PC-3 (cell line): ENCODE measurements at regions not wholly inside any gene's neighbourhood (a gene's known extent, or its start where the extent isn't known, plus 50 kb on each side); places are given as distances from the start of the nearest gene placed in this dataset.

ENCODE experiments used
- ATAC-seq: fragments of 200-7000 bp; cut with Tn5 transposase; 2 replicates; pipeline ENCODE4 v1.9.1; 2020; ENCODE audit warnings: mild to moderate bottlenecking, moderate library complexity
- BruUV-seq: library from RNA; stranded (reverse); fragments of 400-500 nt; replicated peaks from 2 replicates; lab custom pipeline; 2021; lab: Mats Ljungman, UMichigan
- CTCF ChIA-PET: fragments of 300-600 bp; sonication (Branson Sonifier 250); formaldehyde crosslinking; loops from one replicate; lab custom pipeline; 2022; ENCODE audit warnings: antibody characterized with exemption; lab: Charles Lee
- POLR2A ChIA-PET: fragments of 300-600 bp; sonication (Branson Sonifier 250); formaldehyde crosslinking; loops from one replicate; lab custom pipeline; 2022; ENCODE audit warnings: antibody characterized with exemption; ENCODE audit not compliant: unreplicated experiment; lab: Charles Lee
- DNase-seq: peaks from one replicate; pipeline ENCODE4 v3.0.0-alpha.2; 2015
- H2AFZ ChIP-seq: fragments of 300-600 bp; sonication (generic); 2 replicates; pipeline ENCODE4 v1.6.0; 2016; ENCODE audit warnings: antibody characterized with exemption, low read length
- H3F3A ChIP-seq: fragments of 300-600 bp; sonication (generic); one replicate; pipeline ENCODE4 v1.6.0; 2017; ENCODE audit warnings: antibody characterized with exemption, low read length, control low read depth, mild to moderate bottlenecking; ENCODE audit not compliant: unreplicated experiment
- H3K27ac ChIP-seq: fragments of 300-600 bp; sonication (generic); 2 replicates; pipeline ENCODE4 v1.5.1; 2016; ENCODE audit warnings: mild to moderate bottlenecking, low read length
- H3K27me3 ChIP-seq: fragments of 300-600 bp; sonication (generic); 2 replicates; pipeline ENCODE4 v1.6.1; 2016; ENCODE audit warnings: low read length, mixed read lengths
- H3K36me3 ChIP-seq: fragments of 300-600 bp; sonication (generic); 2 replicates; pipeline ENCODE4 v1.6.1; 2016; ENCODE audit warnings: low read depth, mixed run types, low read length, mixed read lengths
- H3K4me1 ChIP-seq: fragments of 300-600 bp; sonication (generic); 2 replicates; pipeline ENCODE4 v1.5.1; 2016; ENCODE audit warnings: low read length; ENCODE audit not compliant: insufficient read depth
- H3K4me2 ChIP-seq: fragments of 300-600 bp; sonication (generic); 2 replicates; pipeline ENCODE4 v1.6.0; 2016; ENCODE audit warnings: low read length
- H3K4me3 ChIP-seq: fragments of 300-600 bp; sonication (generic); 2 replicates; pipeline ENCODE4 v1.5.1; 2016; ENCODE audit warnings: mild to moderate bottlenecking, low read length, mixed read lengths
- H3K79me2 ChIP-seq: fragments of 300-600 bp; sonication (generic); 2 replicates; pipeline ENCODE4 v1.6.1; 2017; ENCODE audit warnings: low read length, mixed read lengths
- H3K9ac ChIP-seq: fragments of 300-600 bp; sonication (generic); 2 replicates; pipeline ENCODE4 v1.6.0; 2016; ENCODE audit warnings: mild to moderate bottlenecking, low read length
- H3K9me2 ChIP-seq: fragments of 300-600 bp; sonication (generic); replicated peaks from 2 replicates; pipeline ENCODE4 v1.6.1; 2016; ENCODE audit warnings: mixed run types, low read length, mixed read lengths
- H3K9me3 ChIP-seq: fragments of 300-600 bp; sonication (generic); 2 replicates; pipeline ENCODE4 v1.6.1; 2016; ENCODE audit warnings: low read length, mixed read lengths
- H4K20me1 ChIP-seq: fragments of 300-600 bp; sonication (generic); 2 replicates; pipeline ENCODE4 v1.6.1; 2016; ENCODE audit warnings: low read length, mixed read lengths
- EZH2 ChIP-seq: fragments of 300-600 bp; sonication (generic); IDR thresholded peaks from one replicate; pipeline ENCODE4 v1.6.1; 2017; ENCODE audit warnings: antibody characterized with exemption, mild to moderate bottlenecking, low read length; ENCODE audit not compliant: unreplicated experiment
- EZH2phosphoT487 ChIP-seq: fragments of 300-600 bp; sonication (generic); IDR thresholded peaks from 2 replicates; pipeline ENCODE4 v1.6.1; 2018; ENCODE audit warnings: mild to moderate bottlenecking, antibody characterized with exemption, low read length, borderline replicate concordance
- intact Hi-C: fragments of 100-400 bp; cut with micrococcal nuclease; formaldehyde crosslinking; loops from 2 replicates; pipeline ENCODE4 v1.9.0; 2023
- TF ChIP-seq, protein P1 (sequence below): fragments of 300-600 bp; sonication (generic); conservative IDR thresholded peaks from 2 replicates; pipeline ENCODE4 v1.5.1; 2017; ENCODE audit warnings: antibody characterized with exemption, low read depth, mild to moderate bottlenecking, low read length

DNA sequence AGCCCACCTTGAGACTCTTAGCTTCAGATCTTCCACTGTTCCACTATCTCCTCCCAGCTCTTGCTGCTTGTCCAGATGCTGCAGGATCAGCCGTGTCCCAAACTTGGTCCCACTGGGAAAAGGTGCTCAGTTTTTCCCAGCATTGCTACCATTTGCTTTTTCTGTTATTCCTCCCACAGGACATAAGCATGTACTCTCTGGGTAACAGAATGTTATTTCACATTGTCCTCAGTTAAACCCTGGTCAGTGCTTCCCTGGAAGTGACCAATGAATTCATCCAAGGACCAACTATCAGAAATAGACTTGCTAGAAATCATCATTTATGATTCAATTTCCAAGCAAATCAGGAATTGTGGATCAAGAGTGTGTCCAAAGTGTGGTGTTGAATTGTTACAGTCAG is 179.2 kb upstream of the ZNF32 start:
- no peaks in the 10 kb centered on the region for H3K4me1 ChIP-seq
- ChIA-PET CTCF (no interaction called here), POLR2A (no interaction called here)
- H3K79me2 ChIP-seq = no peaks in the 10 kb centered on the region
- H3K27me3 ChIP-seq = 0 out of 2 replicates have a peak, but pooled peaks cover 5% of the 10 kb centered on the region
- H3K9ac ChIP-seq = no peak overlapping the region
- no peak overlapping the region for H3K27ac ChIP-seq
- no peak for ATAC-seq
- no TSS peak for BruUV-seq
- H3K9me3 ChIP-seq = 0 out of 2 replicates have a peak, but pooled peaks cover 4% of the 10 kb centered on the region
- no peaks in the 10 kb centered on the region for H3K36me3 ChIP-seq
- H2AFZ ChIP-seq = no peak overlapping the region
- H3F3A ChIP-seq = no peaks in the 10 kb centered on the region
- no peak for DNase-seq
- no peak overlapping the region for H3K4me3 ChIP-seq
- H3K9me2 ChIP-seq = no peaks in the 10 kb centered on the region
- H3K4me2 ChIP-seq = no peak overlapping the region
- intact Hi-C loops = no loop called here
- TF ChIP-seq, protein P1, sequence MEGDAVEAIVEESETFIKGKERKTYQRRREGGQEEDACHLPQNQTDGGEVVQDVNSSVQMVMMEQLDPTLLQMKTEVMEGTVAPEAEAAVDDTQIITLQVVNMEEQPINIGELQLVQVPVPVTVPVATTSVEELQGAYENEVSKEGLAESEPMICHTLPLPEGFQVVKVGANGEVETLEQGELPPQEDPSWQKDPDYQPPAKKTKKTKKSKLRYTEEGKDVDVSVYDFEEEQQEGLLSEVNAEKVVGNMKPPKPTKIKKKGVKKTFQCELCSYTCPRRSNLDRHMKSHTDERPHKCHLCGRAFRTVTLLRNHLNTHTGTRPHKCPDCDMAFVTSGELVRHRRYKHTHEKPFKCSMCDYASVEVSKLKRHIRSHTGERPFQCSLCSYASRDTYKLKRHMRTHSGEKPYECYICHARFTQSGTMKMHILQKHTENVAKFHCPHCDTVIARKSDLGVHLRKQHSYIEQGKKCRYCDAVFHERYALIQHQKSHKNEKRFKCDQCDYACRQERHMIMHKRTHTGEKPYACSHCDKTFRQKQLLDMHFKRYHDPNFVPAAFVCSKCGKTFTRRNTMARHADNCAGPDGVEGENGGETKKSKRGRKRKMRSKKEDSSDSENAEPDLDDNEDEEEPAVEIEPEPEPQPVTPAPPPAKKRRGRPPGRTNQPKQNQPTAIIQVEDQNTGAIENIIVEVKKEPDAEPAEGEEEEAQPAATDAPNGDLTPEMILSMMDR = no peak
- TF ChIP-seq EZH2phosphoT487 (no peak), EZH2 (no peak)
- H4K20me1 ChIP-seq = no peaks in the 10 kb centered on the region

DNA sequence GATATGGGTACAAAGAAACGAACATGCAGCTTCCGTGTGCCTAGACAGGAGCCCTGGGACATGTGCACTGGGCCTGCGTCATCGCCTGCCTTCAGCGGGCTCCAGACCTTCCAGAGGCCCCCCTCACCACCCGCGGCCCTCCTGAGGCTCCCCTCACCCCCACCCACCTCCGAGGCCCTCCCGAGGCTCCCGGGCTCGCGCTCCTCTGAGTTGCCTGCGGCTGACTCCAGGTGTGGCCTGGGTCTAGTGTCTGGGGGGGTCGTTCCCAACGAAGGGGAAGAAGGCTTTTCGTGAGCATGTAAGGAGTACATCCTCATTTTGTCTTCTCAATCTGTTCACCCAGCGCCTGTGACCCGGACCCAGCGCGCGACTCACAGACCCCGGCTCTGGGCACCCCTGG is 177.3 kb upstream of the ZNF32 start:
- Histone ChIP-seq H3K36me3 (no peaks in the 10 kb centered on the region), H3K9ac (no peak overlapping the region), H3K4me2 (no peak overlapping the region), H4K20me1 (no peaks in the 10 kb centered on the region), H3F3A (no peaks in the 10 kb centered on the region), H3K4me3 (no peak overlapping the region), H3K9me3 (0 out of 2 replicates have a peak, but pooled peaks cover 4% of the 10 kb centered on the region), H3K4me1 (no peaks in the 10 kb centered on the region), H2AFZ (no peak overlapping the region), H3K79me2 (no peaks in the 10 kb centered on the region), H3K27ac (no peak overlapping the region), H3K27me3 (0 out of 2 replicates have a peak, but pooled peaks cover 5% of the 10 kb centered on the region), H3K9me2 (no peaks in the 10 kb centered on the region)
- BruUV-seq = no TSS peak
- TF ChIP-seq, protein P1 = no peak
- TF ChIP-seq EZH2phosphoT487 (no peak), EZH2 (no peak)
- POLR2A ChIA-PET = no interaction called here
- no peak for ATAC-seq
- CTCF ChIA-PET = no interaction called here
- no peak for DNase-seq
- intact Hi-C loops = no loop called here

DNA sequence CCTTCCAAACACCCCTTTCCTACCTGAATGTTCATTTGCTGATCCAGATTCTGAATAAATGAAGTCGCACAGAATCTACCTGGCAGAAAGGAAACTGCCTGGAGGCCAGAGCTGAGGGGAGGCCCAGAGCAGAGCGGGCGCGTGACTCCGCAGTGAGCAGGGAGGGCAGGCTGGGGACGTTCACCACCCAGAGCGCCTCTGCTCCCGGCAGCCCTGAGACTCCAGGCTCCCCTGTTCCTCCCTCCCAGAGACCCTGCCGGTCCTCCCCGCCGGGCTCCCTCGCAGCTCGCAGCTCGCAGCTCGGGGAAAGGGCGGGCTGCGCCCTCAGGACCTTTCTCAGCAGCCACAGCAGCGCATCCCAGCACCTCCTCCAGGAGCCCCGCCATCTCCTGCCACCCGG is 176.7 kb upstream of the ZNF32 start:
- H3K9ac ChIP-seq = no peak overlapping the region
- CTCF ChIA-PET = no interaction called here
- no peak overlapping the region for H3K4me3 ChIP-seq
- BruUV-seq = no TSS peak
- POLR2A ChIA-PET = no interaction called here
- H3K4me1 ChIP-seq = no peaks in the 10 kb centered on the region
- no peak for DNase-seq
- no peak overlapping the region for H3K27ac ChIP-seq
- no peaks in the 10 kb centered on the region for H3F3A ChIP-seq
- H4K20me1 ChIP-seq = no peaks in the 10 kb centered on the region
- no peaks in the 10 kb centered on the region for H3K79me2 ChIP-seq
- 0 out of 2 replicates have a peak, but pooled peaks cover 4% of the 10 kb centered on the region for H3K9me3 ChIP-seq
- H3K36me3 ChIP-seq = no peaks in the 10 kb centered on the region
- H3K27me3 ChIP-seq = 0 out of 2 replicates have a peak, but pooled peaks cover 5% of the 10 kb centered on the region
- no peak for TF ChIP-seq EZH2phosphoT487
- TF ChIP-seq, protein P1 = no peak
- TF ChIP-seq EZH2 = no peak
- intact Hi-C loops = no loop called here
- H3K9me2 ChIP-seq = no peaks in the 10 kb centered on the region
- ATAC-seq = no peak
- H3K4me2 ChIP-seq = no peak overlapping the region
- H2AFZ ChIP-seq = no peak overlapping the region
